ENCODE measurements at regions not wholly inside any gene's neighbourhood (a gene's known extent, or its start where the extent isn't known, plus 50 kb on each side); places are given as distances from the start of the nearest gene placed in this dataset.

DNA sequence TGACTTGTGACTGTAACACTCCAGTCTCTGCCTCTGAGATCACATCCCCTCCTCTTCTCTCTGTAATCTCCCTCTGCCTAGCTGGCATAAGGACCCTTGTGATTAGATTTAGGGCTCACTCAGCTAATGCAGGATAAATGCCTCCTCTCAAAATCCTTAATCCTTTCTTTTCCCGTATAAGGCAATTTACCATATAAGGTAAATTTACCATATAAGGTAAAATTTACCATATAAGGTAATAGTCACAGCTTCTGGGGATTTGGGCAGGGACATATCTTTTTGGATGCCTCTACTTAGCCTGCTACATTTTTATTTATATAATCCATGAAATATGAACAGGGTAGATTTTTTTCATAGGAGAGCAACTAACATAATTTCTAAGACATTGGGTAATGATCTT lies 318.0 kb upstream of the PUM3 start:
- DNase-seq: no peak

DNA sequence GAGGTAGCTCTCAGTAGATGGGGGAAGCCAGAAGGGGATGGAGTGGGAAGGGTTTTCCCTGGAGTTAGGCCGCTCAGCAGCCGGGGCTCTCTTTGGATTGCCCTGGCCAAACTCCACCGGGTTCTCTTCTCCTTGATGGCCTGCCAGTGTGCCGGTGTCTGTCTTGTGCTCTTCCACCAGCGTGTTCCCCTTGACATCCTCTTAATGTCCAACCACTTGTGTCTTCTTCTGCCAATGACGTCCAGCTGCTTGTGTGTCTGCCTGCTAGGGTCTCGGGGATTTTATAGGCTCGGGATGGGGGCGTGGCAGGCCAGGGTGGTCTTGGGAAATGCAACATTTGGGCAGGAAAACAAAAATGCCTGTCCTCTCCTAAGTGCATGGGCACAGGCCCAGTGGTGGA lies 313.1 kb upstream of the PUM3 start:
- no peak for DNase-seq

DNA sequence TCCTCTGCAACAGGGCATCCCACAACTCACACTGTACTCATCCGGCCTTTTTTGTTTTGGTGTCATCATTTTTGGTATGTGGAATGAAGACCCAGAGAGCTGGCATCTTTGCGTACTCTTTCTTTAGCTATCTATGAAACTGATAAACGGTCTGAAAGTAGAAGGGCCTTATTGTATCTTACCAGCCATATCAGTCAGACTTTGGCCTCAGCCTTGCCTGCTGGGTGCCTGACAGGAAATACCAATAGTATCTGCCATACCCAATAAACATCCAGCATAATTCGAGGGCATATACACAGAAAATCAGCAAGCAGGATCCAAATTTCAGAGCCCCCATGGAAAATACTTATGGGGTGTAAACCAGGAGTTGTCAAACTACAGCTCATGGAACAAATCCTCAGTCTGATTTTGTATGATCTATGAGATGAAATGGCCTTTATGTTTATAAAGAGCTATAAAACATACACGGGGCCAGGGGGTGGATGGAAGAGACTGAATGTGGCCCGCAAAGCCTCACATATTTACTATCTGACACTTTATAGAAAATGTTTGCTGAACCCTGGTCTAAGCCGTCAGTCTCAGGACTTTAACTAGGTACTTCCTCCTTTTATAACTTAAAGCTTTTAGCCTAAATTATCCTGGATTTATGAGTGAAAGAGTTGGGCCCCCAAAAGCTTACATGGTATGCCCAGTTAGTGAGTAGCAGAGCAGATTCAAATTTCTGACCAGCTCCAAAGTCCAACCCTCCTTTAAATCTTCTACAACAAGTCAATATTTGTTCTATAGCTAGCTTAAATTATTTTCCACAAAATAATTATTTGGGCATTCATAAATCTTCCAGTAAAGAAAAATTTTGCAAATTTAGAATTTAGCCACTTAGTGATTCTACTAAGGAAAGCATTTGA lies 308.0 kb upstream of the PUM3 start:
- DNase-seq: no peak

DNA sequence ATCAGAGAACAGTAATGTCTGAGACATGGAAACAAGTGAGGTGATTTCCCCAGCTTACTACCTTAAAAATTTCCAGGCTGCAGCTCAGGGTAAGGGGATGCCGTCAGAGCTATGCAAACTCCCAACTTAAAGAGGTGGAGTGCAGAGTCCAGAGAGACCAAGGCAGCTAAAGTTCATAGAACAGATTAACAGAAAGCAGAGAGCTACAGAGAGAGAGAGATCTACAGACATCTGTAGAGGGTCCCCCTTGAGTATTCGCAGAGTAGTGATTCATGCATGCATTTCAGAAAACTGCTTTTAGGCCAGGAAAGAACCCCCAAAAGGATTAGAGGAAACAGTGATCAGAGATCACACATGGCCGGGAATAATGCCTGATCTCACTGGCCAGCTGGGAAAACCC lies 306.2 kb upstream of the PUM3 start:
- no peak for DNase-seq

DNA sequence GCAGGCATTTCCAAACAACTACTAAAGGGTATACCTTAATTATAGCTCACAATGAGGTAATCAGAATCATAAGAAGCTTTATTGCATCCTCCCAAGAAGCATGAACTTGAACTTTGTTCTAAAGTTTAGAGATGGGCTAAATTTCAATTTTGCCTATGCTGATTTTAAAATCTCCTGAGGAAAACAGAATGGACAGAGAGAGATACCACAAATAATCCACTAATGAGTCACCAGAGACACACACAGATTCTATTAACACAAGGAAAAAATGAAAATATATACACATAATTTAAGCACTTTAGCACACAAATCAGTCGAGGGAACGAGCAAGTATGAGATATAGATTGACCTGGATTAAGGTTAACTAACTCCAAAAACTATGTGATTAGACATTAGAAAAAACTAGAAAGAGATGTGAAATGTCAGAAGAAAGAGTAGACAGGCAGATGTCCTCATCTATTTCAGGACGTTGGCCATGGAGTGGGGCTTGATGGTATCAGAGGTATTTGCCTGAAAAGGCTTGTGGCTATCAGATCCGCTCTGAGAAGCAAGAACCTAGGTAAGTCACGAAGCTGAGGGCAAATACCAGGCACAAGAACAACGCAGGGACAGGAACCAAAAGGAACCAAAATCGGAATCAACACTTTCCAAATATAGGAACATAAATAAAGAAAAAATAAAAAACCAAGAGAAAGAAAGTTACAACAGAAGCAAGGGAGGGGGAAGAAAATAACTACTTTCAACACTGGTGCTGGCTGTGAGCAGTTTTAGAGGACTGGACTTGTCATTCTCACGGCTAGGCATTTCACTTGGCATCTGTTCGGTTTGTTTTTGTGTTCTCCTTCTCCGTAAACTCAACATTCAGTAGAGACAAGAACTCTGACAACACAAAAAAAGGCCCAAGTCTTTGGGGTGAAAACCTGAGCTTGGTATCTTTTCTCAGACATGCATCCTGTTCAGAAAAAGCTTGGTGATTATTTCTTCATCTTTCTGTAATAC lies 294.6 kb upstream of the PUM3 start:
- no peak for DNase-seq

DNA sequence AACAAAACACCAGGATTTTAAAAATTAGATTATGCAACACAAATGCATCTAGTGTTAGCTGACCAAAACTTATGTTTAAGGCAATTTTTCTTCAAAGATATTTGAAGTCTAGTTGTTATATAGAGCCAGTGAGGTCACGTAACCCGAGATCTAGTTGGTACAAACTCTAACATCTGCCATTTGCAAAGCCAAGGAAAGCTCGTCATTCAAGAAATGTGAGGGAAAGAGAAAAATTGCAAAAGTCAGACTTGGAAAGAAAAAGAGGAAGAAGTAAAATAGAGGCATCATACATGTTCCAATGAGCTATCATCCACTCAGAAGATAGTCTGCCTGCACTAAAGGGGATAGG lies 293.4 kb upstream of the PUM3 start:
- no peak for DNase-seq

DNA sequence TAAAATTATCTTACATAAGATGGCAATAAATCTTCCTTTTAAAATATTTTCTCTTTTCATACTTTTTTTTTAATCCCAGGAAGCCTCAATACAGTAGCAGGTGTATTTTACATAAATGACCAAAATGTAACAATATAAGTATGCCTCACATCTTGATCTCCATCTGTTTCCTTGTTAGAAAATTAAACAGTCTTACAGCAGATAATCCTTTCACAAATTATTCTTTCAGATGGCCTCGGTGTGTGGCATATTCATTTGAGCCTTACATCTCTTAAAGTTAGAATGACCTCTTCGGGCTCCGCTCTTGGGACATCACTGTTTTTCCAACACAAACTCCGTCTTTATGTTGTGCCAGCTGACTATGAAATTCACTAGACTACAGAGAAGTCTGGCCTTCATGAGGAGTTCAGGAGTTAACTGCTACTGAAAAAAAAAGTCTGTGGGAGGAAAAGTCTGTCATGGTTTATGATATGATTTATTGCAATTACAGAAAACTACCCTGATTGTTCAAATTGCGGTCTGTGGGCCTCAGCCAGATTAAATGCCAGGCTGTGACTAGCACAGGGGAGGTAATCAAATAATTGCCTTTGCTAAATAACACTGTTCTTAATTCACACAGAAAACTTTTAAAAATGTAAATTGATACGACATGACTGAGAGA lies 292.9 kb upstream of the PUM3 start:
- DNase-seq: no peak

DNA sequence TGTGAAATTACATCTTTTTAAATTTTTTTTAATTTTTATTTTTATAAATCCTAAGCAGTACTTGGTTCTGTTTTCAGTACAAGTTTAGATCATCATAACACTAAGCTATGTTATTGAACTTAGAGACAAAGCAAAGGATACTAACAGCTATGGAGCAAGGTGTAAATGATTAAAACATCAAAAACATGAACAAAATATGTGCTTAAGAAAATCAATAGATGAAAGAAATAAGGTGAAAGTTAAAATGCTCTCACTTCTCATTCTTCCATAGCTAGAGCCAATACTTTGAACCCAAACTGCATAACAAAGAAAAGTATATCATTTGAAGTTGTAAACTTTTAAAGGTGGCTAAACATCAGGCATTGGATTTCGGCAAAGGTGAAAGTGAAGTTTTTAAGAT lies 292.3 kb upstream of the PUM3 start:
- no peak for DNase-seq

DNA sequence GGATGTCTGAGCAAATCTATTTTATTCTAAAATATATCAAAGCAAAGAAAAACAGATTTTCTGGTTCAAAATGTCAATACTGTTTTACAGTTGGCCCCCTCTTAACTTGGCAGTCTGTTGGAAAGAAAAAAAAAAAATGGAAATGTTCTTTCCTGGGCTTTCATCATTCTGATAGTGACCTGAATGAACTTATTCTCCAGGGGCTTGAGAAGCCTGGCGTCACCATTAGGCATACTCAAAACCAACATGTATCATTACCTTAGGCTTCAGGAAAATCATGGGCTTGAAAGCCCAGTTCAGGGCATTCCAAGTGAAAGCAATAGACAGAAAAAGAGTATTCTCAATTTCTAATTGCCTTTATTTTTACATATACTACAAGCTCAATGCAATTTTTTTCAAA lies 283.7 kb upstream of the PUM3 start:
- DNase-seq: no peak

DNA sequence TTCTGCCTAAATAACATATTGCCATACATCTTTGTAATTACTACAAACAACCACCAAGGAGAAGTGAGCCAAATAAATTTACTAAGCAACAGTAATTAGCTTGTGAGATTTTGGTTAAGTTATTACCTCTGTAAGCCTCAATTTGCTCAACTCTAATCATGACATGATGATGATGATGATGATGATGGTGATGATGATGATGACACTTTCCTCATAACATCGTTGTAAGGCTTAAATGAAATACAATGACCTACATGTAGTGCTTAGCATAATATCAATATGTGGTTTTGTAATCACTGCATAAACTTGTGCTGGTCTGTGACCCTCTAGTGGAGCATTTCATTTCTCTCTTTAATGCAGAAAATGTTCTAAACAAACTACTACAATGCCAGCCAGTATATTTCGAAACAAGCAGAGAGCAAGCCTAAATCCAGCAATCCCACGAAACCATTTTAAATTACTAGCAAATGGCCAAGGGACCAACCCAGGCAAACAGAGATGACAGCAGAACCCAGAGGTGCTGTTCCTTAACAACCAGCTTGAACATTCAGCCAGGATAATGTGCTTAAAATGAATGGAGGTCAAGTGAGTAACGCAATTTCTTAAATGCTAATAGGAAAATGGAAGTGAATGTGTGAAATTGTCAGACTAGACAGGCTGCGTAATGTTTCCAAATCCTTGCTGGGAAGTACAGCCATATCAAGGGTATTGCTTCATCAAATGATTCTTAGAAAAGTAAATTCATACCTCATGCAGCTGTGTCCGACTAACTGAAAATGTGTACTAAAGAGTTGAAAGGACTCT lies 281.9 kb upstream of the PUM3 start:
- no peak for DNase-seq

DNA sequence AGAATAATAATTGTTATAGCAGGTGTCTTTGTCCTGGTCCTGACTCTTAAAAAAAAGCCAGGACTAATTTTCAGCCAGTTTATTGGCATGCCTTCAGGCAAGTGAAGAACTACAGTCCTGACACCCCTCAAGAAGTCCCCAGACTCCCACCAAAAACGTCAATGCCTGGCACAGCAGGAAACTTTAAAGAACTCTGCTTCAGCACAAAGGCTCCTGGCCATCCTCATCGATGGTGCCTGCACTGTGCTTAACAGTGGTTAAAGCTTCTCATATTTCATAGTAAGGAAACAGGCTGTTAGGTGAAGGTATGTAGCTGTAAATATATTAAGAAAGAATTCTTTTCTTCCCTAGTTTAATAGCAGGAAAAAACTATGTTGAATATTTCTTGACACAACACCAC lies 280.1 kb upstream of the PUM3 start:
- no peak for DNase-seq

DNA sequence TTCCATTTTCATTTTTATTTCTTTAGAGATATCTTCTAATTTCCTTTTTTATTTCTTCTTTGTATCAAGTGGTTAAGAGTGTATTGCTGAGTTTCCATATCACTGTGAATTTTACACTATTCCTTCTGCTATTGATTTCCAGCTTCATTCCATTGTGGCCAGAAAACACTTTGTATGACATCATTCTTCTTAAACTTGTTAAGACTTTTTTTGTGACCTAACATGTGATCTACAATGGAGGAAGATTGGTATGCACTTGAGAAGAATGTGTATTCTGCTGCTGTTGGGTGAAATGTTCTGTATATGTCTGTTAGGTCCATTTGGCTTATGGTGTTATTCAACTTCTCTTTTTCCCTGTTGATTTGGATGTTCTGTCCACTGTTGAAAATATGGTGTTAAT lies 274.2 kb upstream of the PUM3 start:
- DNase-seq: no peak

DNA sequence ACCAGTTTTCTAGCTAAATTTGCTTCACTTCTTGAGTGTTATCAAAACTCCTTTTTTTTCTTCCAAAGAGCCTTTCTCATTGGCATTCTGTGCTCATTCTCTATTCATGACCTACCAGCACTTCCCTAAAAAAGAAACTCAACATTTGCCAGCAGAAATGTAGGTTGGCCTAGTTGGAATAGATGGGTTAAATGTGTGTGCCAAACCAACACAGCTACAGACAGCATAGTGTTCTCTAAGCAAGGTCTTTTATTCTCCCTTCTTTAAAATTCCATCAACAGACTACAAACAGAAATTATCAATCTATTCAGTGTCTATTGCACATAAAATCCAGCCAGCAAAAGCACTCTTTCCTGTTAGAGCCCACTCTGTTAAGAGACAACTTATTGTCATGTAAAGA lies 255.8 kb upstream of the PUM3 start:
- DNase-seq: peak; percentile 25

DNA sequence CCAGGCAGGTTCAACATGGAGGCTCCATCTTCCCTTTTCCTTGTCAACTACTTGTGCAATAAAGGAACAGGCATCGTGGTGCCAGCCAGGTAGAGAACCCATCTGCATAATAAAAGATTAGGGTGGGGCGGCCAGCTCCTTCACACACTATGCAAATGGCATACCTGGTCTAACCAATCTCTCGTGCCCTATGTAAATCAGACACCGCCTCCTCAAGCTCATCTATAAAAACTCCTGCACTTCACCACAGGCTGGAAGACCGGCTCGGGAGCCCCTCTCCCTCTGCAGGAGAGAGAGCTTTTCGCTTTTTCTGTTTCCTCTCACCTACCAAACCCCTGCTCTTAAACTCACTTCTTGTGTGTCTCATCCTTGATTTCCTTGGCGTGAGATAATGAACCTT lies 244.3 kb upstream of the PUM3 start:
- no peak for DNase-seq

DNA sequence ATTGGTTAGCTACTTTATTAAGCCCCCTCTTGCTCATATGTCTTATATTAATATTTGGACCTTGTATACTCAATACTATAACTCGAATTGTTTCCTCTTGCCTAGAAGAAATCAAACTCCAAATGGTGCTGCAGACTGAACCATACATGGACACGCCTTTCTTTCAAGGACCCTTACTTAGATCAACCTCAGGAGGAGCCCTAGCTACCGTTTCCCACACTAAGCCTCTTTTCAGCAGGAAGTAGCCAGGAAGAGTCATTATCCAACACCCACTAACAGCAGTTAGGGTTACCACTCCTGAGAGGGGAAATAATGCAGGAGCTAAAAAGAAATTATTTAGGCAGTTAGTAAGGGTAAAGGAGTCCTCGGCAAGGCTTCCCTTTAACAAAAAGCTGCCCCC lies 243.8 kb upstream of the PUM3 start:
- DNase-seq: no peak

DNA sequence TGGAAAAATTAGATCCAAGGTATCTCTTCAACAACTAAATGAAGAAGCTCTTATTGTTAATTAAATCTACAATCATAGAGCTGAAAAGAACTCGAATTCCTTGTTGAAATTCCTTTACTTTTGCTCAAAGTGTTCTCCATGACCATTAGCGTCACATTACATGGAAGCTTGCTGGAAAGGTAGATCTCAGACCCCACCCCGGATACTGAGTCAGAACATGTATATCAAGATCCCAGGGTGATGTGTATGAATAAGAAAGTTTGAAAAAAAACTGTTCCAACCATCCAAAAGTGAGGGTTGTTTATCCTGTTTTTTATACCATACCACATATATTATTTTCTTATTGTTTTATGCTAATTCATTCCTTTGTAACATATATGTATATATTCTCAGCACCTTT lies 237.1 kb upstream of the PUM3 start:
- DNase-seq: no peak

DNA sequence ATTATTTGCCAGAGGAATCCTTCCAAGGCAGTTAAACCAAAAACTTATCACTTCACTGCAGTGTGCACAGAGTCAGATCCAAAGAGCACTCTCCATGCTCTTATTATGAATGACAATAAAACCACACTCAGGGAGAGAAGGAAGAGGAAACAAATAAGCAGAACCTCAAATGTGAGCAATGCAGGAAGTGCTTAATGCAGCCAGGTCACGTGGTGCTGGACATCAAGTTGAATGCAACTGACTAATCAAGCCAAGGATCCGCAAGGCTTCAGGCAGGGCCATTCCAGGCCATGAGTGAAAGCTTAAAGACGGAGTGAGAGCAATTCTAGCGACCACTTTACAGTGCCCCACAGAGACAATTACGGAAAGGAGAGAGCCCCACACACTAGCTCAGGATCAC lies 230.4 kb upstream of the PUM3 start:
- DNase-seq: no peak

DNA sequence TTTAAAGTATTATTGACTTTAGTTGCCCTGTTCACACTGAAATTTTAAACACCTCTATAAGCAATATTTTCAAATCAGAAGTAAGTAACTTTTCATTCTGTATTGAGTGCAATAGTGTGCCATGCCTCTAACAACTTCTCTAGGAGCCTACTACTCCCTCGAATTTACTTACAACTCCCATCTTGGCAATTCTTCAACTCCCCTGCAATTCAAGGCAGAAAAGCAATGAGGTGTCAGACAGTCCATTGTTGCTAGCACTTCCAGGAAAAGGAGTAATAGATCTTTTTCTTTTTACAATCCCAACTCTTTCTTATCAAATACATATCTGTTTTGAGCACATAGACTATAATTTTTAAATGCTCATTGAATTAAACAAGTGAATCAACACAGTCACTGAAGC lies 222.7 kb upstream of the PUM3 start:
- no peak for DNase-seq

DNA sequence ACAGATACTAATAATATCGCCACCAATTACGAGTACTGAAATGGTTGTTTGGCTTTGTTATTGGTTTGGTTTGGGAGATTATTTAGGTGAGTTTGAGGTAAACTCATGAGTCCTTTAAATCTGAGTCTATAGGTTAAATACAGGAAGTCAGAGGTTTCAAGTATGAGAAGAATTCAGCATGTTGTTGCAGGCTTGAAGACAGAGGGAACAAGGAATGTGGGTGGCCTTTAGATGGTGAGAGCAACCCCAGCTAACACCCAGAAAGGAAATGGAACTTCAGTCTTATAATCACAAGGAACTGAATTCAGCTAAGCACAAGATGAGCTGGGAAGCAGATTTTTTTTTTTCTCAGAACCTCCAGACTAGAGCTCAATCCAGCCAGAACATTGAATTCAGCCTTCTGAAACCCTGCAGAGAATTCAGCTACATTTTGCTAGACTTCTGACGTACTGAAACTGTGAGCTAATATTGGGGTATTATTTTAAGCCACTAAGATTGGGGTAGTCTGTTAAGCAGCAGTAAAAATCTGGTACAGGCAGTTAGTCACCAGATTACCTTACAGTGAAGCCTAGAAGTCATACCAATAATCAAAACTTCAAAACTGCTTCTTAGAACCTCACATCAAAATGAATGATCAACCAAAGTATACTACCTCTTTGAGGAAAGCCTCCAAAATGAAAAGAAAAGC lies 216.0 kb upstream of the PUM3 start:
- DNase-seq: no peak

DNA sequence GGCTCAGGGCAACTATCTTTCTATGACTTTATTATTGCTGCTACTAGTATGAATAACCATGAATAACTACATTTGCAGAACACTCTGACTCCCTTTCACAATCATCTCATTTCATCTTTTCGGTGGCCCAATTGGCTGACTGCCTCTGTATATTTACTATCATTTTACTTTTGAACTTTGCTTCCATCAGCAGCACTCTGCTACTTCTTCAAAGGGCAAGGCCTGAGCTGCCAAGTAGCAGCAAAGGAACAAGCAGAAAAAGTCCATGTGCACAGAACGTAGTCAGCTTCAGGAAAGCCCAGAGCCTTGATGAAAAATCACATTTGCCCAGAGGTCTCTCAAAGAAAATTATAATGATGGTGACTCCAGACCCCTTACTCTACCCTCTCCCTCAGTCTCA lies 214.5 kb upstream of the PUM3 start:
- no peak for DNase-seq

DNA sequence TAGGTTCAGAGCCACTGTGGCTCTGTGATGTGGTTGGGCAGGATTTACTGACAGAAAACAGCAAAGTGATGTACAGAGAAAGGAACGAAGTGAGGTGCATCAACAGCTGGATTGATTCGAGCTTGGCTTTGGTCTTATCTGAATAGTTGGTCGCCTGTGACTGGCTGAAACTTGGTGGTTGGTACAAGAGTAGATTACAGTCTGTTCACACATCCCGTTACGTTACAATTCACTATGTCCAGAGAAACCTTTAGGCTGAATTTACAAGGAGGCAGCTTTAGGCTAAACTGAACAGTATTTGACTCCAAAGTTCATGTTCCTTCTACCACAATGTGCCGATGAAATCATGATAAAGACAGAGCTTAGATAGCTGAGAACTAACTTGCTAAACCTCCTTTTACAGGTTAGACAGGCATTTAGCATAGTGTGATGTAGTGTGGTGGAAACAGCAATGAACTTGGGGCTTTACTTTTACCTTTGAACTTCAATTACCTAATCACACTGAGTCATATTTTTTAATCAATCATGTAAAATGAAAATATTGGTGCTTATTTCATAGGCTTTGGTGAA lies 210.2 kb upstream of the PUM3 start:
- DNase-seq: no peak

DNA sequence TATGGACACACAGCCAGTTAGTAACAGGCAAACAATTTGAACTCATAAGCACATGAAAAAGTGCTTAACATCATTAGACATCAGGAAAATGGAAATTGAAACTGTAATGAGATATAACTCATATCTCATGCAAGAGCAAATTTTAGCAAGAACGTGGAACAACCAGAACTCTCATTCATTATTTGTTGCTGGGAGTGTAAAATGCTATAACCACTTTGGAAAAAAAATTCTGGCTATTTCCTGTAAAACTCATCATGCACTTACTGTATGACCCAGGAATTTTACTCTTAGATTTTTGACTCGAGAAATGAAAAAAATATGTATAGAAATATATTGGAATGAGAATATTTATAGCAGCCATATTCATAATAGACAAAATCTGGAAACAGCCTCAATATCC lies 205.7 kb upstream of the PUM3 start:
- no peak for DNase-seq
